Activated naive CD4-positive, alpha-beta T cell treated with anti-CD3 and anti-CD28 coated beads, Interleukin-2, amount 10 ng/mL, durations not matched to agents 7 days and 5 days (primary cell): ENCODE measurements at regions not wholly inside any gene's neighbourhood (a gene's known extent, or its start where the extent isn't known, plus 50 kb on each side); places are given as distances from the start of the nearest gene placed in this dataset.
"Not testable (repeated sequence)": the region's sequence is repeated elsewhere in the genome, so short reads cannot be mapped to it uniquely, and the experiment has no call there.

Experiments
- CTCF ChIA-PET: fragments of 350-600 bp; sonication (Branson Sonifier 250); formaldehyde crosslinking; loops from one replicate; lab custom pipeline; 2021; ENCODE audit warnings: antibody characterized with exemption; lab: Charles Lee
- DNase-seq: peaks from one replicate; pipeline ENCODE4 v3.0.0-alpha.2; 2020
- H3K27ac Mint-ChIP-seq: one replicate; pipeline ENCODE4 v1.8.0; 2021; ENCODE audit warnings: mild to moderate bottlenecking, moderate library complexity, mixed read lengths
- H3K27me3 Mint-ChIP-seq: one replicate; pipeline ENCODE4 v1.8.0; 2021; ENCODE audit warnings: mild to moderate bottlenecking, mixed read lengths
- H3K36me3 Mint-ChIP-seq: one replicate; pipeline ENCODE4 v1.8.0; 2021; ENCODE audit warnings: mixed read lengths
- H3K4me1 Mint-ChIP-seq: one replicate; pipeline ENCODE4 v1.8.0; 2021; ENCODE audit warnings: mixed read lengths
- H3K4me3 Mint-ChIP-seq: one replicate; pipeline ENCODE4 v1.8.0; 2021; ENCODE audit warnings: mild to moderate bottlenecking, moderate library complexity, mixed read lengths
- H3K9me3 Mint-ChIP-seq: one replicate; pipeline ENCODE4 v1.8.0; 2021; ENCODE audit warnings: mixed read lengths

DNA sequence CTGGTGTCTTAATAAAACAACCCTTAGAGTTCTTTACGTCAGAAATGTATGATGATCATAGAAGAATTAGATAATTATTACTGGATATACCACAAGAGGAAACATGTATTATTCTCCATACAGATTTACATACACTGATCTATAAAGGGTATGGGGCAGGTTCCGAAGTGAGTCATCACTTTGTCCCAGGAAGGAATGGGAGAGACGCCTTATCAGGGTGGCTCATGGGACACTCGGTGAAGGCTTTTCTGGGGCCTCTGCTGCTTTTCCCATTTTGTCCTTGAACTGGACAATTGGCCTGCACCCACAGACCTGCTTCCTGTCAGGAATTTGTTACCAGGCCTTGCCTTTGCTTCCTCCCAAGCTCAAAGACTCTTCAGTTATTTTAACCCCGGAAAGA lies 233.8 kb upstream of the RUNX1 start:
- no peaks in the 10 kb centered on the region for H3K36me3 Mint-ChIP-seq
- H3K27ac Mint-ChIP-seq, result no peak overlapping the region
- no peak overlapping the region for H3K4me3 Mint-ChIP-seq
- DNase-seq, result no peak
- peaks cover 10% of the 10 kb centered on the region for H3K27me3 Mint-ChIP-seq
- H3K9me3 Mint-ChIP-seq, result peaks cover 19% of the 10 kb centered on the region
- H3K4me1 Mint-ChIP-seq, result no peaks in the 10 kb centered on the region
- CTCF ChIA-PET, result no interaction called here

DNA sequence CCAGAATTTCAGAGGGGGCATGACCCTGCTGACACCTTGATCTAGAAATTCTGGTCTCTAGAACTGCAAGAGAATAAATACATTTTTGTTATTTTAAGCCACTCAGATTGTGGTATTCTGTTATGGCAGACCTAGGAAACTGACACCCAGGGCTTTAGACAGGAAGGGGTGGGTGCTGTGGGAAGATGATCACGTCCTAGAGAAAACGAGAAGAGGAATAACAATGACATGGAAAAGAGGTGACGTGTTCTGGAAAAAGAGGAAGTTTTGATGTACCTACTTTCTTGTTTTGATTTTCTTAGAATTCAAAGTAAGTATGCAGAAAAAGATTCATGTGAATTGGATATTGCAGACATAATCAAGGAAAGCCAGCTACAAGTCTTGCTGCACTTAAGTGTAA lies 232.9 kb upstream of the RUNX1 start:
- no peak for DNase-seq
- Mint-ChIP-seq H3K9me3 (peaks cover 10% of the 10 kb centered on the region), H3K4me3 (no peak overlapping the region), H3K36me3 (no peaks in the 10 kb centered on the region), H3K27ac (no peak overlapping the region), H3K27me3 (peaks cover 10% of the 10 kb centered on the region), H3K4me1 (no peaks in the 10 kb centered on the region)
- CTCF ChIA-PET, result no interaction called here

GRCh38 chr21:35280231-35280630 lies 231.1 kb upstream of the RUNX1 start:
- Mint-ChIP-seq H3K4me1 (no peaks in the 10 kb centered on the region), H3K27me3 (peaks cover 10% of the 10 kb centered on the region), H3K27ac (no peak overlapping the region), H3K4me3 (no peak overlapping the region), H3K9me3 (no peaks in the 10 kb centered on the region), H3K36me3 (no peaks in the 10 kb centered on the region)
- CTCF ChIA-PET, result no interaction called here
- DNase-seq, result no peak

DNA sequence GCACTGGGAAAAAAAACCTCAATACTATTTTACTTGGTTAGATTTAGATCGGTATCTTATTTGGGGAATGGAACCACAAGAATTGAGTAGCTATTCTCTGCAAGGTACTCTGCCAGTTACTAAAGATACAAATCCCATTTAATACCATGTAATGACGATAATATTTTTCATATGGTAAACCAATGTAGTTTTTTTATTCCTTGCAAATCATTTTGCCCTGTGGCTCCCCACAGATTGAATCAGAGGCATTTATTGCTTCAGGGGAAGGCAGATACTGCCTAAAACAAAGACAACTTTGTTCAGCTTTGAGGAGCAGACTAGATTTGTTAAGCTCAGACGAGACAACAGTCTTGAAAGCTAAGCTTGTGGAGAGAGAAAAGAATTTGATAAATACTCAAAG lies 226.7 kb upstream of the RUNX1 start:
- Mint-ChIP-seq H3K4me1 (no peaks in the 10 kb centered on the region), H3K27ac (no peak overlapping the region), H3K36me3 (no peaks in the 10 kb centered on the region), H3K9me3 (no peaks in the 10 kb centered on the region), H3K27me3 (no peaks in the 10 kb centered on the region), H3K4me3 (no peak overlapping the region)
- DNase-seq, result no peak
- CTCF ChIA-PET, result no interaction called here

DNA sequence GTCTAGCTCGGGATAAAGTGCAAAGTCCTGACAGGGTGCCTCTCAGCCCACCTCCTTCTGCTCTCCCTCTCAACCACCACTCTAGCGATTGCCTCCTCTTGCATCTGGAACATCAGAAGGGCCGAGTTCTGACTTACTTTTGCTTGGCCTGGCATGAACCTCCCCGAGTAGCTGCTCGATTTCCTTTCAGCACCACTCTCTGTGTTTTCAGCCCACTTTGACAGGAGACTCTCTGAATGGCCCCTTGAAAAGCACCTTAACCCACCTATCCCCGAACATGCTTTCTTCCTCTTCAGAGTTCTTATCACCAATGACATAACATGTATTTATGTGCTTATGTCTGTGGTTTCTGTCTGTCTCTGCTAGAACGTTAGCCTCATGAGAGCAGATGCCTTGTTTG lies 225.8 kb upstream of the RUNX1 start:
- Mint-ChIP-seq H3K27me3 (no peaks in the 10 kb centered on the region), H3K36me3 (no peaks in the 10 kb centered on the region)

DNA sequence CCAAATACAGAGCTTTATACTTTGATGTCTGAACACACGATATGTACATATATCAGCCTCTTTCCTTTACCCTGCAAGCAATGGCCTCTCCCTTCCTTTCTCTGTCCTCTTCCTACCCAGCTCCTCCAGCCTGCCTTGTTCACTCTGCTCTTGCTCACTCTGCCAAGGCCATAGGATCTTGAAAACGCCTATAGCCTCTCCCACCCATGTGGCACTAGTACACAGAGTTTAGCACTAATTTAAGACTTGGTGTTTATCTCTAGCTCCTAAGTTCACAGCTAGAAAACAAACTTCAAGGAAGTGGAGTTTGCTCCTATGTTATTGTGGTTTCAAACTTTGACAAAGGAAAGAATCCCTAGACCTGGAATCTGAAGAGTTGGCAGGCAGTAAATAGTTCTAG lies 225.0 kb upstream of the RUNX1 start:
- no peaks in the 10 kb centered on the region for H3K36me3 Mint-ChIP-seq
- H3K4me1 Mint-ChIP-seq, result no peaks in the 10 kb centered on the region
- DNase-seq, result no peak
- H3K27me3 Mint-ChIP-seq, result no peaks in the 10 kb centered on the region
- H3K27ac Mint-ChIP-seq, result no peak overlapping the region
- CTCF ChIA-PET, result no interaction called here
- H3K4me3 Mint-ChIP-seq, result no peak overlapping the region
- peaks cover 2% of the 10 kb centered on the region for H3K9me3 Mint-ChIP-seq

More for the DNA sequence above, 225.8 kb upstream of the RUNX1 start:
- H3K27ac Mint-ChIP-seq, result no peak overlapping the region
- H3K4me3 Mint-ChIP-seq, result no peak overlapping the region
- H3K9me3 Mint-ChIP-seq, result no peaks in the 10 kb centered on the region
- CTCF ChIA-PET, result no interaction called here
- no peak for DNase-seq
- no peaks in the 10 kb centered on the region for H3K4me1 Mint-ChIP-seq

DNA sequence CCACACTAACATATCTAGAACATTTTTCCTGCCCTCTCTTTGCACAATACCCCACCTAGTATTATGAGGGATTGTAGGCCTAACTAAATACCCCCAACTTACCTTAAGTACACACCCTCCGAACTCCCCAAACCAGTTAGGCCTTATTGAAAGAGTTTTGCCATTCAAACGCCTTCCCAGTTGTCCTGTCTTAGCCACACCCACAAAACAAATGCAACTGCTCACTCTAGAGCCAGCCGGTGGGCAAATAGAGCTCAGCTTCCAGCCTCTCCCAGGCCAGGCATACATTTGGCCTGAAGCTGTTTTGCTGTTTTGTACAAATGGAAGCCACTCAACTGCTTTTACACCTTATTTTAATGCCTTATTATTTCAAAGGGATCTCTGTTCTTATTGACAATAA lies 224.2 kb upstream of the RUNX1 start:
- Mint-ChIP-seq H3K27ac (no peak overlapping the region), H3K4me1 (no peaks in the 10 kb centered on the region), H3K9me3 (peaks cover 2% of the 10 kb centered on the region), H3K27me3 (no peaks in the 10 kb centered on the region), H3K36me3 (no peaks in the 10 kb centered on the region), H3K4me3 (no peak overlapping the region)
- no peak for DNase-seq
- CTCF ChIA-PET, result no interaction called here

- CTCF ChIA-PET, H3K36me3 Mint-ChIP-seq, H3K4me3 Mint-ChIP-seq, H3K9me3 Mint-ChIP-seq, H3K27me3 Mint-ChIP-seq, H3K4me1 Mint-ChIP-seq, DNase-seq, H3K27ac Mint-ChIP-seq: not testable (repeated sequence)
Measured at GRCh38 chr21:35271344-35272118, 222.4 kb upstream of the RUNX1 start.

- Mint-ChIP-seq H3K4me1 (no peaks in the 10 kb centered on the region), H3K27ac (no peak overlapping the region), H3K9me3 (peaks cover 2% of the 10 kb centered on the region), H3K27me3 (no peaks in the 10 kb centered on the region), H3K36me3 (no peaks in the 10 kb centered on the region), H3K4me3 (no peak overlapping the region)
- CTCF ChIA-PET, result no interaction called here
- DNase-seq, result no peak
Measured at GRCh38 chr21:35268817-35269216, 219.7 kb upstream of the RUNX1 start.

DNA sequence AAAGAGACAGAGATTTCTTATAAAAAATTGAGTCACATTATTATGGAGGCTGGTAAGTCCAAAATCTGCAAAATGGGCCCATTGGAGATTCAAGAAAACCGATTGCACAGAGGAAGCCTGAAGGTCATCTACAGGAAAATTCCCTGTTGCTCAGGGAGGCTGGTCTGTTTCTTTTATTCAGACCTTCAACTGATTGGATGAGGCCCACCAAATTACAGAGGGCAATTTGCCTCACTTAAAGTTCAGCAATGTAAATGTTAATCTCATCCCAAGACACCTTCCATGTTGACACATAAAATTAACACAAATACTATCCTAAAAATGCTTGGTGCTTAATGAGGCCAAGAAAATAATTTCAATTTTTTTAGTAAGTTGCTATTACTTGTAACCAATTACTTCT lies 219.2 kb upstream of the RUNX1 start:
- no peaks in the 10 kb centered on the region for H3K4me1 Mint-ChIP-seq
- no peak for DNase-seq
- no peaks in the 10 kb centered on the region for H3K27me3 Mint-ChIP-seq
- H3K36me3 Mint-ChIP-seq, result no peaks in the 10 kb centered on the region
- H3K4me3 Mint-ChIP-seq, result no peak overlapping the region
- H3K27ac Mint-ChIP-seq, result no peak overlapping the region
- CTCF ChIA-PET, result no interaction called here
- H3K9me3 Mint-ChIP-seq, result peaks cover 2% of the 10 kb centered on the region

DNA sequence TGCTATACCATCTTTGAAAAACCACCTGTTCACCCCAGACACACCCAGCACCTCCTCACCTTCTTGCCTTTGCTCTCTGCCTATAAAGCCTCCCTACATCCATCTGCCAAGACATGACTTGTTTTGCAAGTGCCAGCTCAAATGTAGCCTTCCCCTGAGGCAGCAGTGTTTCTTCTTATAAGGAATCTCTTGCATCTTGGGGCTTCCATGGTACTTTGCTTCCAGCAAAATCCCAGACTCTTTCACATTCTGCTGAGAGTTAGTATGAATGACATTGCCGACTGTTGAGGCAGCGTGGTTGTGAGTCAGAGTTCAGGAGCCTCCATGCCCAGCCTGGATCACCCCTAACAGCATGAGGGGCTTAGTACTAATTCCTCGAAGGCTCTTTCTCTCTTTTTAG lies 217.4 kb upstream of the RUNX1 start:
- peaks cover 2% of the 10 kb centered on the region for H3K9me3 Mint-ChIP-seq
- no peak overlapping the region for H3K27ac Mint-ChIP-seq
- no peaks in the 10 kb centered on the region for H3K4me1 Mint-ChIP-seq
- CTCF ChIA-PET, result no interaction called here
- no peaks in the 10 kb centered on the region for H3K36me3 Mint-ChIP-seq
- H3K27me3 Mint-ChIP-seq, result no peaks in the 10 kb centered on the region
- H3K4me3 Mint-ChIP-seq, result no peak overlapping the region
- DNase-seq, result no peak

GRCh38 chr21:35265170-35265877 lies 216.2 kb upstream of the RUNX1 start:
- H3K27me3 Mint-ChIP-seq, result no peaks in the 10 kb centered on the region
- H3K9me3 Mint-ChIP-seq, result peaks cover 2% of the 10 kb centered on the region
- no peaks in the 10 kb centered on the region for H3K36me3 Mint-ChIP-seq
- no peak for DNase-seq
- H3K4me1 Mint-ChIP-seq, result no peaks in the 10 kb centered on the region
- CTCF ChIA-PET, result no interaction called here
- H3K27ac Mint-ChIP-seq, result no peak overlapping the region
- no peak overlapping the region for H3K4me3 Mint-ChIP-seq

- H3K27me3 Mint-ChIP-seq, result peaks cover 5% of the 10 kb centered on the region
- CTCF ChIA-PET, result no interaction called here
- no peaks in the 10 kb centered on the region for H3K36me3 Mint-ChIP-seq
- no peak overlapping the region for H3K27ac Mint-ChIP-seq
- no peak overlapping the region for H3K4me3 Mint-ChIP-seq
- H3K9me3 Mint-ChIP-seq, result no peaks in the 10 kb centered on the region
- no peak for DNase-seq
- H3K4me1 Mint-ChIP-seq, result no peaks in the 10 kb centered on the region
Measured at GRCh38 chr21:35259457-35259856, 210.4 kb upstream of the RUNX1 start.

GRCh38 chr21:35258521-35258920 lies 209.4 kb upstream of the RUNX1 start:
- Mint-ChIP-seq H3K9me3 (no peaks in the 10 kb centered on the region), H3K27me3 (peaks cover 5% of the 10 kb centered on the region), H3K27ac (no peak overlapping the region), H3K4me1 (no peaks in the 10 kb centered on the region), H3K4me3 (no peak overlapping the region), H3K36me3 (no peaks in the 10 kb centered on the region)
- no peak for DNase-seq
- CTCF ChIA-PET, result interaction anchor here (0.6 kb wide), 1 partner anchor 29 kb away, joined by 3 read pairs; no protein-coding TSS in a partner anchor

DNA sequence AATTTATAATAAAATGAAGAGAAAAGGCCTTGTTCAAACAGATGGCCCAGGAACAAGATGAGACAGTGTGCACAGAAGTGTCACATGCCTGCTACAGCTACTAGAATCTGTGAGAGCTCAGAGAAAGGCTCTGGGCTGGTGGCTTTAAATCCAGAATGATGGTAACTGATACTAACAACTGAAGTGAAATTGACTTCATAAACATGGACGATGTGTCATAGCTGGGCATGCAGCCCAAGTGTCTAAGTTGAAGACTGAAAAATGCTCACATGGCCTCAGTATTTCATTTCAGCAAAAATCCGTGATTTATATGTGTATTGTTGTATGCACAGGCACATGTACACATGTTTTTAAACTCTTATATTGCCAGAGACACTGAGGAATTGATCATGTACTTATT lies 208.3 kb upstream of the RUNX1 start:
- no peak for DNase-seq

More for the DNA sequence above, 208.3 kb upstream of the RUNX1 start:
- Mint-ChIP-seq H3K27me3 (peaks cover 5% of the 10 kb centered on the region), H3K9me3 (no peaks in the 10 kb centered on the region), H3K4me1 (no peaks in the 10 kb centered on the region), H3K27ac (no peak overlapping the region), H3K36me3 (no peaks in the 10 kb centered on the region), H3K4me3 (no peak overlapping the region)
- CTCF ChIA-PET, result no interaction called here
